ENCODE measurements at regions not wholly inside any gene's neighbourhood (a gene's known extent, or its start where the extent isn't known, plus 50 kb on each side); places are given as distances from the start of the nearest gene placed in this dataset.

- DNase-seq: no peak
Measured at GRCh38 chr4:82071951-82072350, 301.8 kb downstream of the HNRNPD start.

DNA sequence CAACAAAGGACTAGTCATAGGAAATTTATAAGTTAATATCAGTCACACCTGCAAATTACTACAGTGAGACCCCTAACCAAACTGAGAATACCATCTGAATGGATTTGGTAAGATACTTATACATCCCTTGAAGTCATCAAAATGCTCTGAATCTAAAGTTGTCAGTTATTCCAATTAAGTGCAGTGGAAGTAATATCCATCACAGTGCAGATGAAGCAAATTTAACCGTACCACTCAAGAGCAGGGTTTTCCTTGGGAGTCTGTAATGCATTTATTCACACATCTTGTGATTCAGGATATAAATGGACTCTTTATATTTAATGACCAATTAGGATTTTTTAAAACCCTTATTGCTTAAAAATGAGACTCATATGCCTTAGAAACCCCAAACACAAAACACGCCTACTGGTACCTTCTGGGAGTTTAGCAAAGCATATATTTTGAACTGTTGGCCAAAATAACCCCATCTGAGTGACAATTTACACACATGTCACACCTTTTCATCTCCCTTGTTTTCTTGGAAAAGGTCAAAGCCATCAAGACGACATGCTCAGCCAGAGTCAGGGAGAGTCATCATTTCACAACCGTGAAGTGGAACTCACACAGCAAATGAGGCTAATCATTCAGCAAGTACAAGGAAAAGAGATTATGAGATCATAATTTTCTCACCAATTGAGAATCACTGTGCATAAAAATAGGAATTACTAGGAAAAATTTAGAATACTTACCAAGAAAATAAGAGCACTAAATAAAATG lies 303.7 kb downstream of the HNRNPD start:
- no peak for DNase-seq

DNA sequence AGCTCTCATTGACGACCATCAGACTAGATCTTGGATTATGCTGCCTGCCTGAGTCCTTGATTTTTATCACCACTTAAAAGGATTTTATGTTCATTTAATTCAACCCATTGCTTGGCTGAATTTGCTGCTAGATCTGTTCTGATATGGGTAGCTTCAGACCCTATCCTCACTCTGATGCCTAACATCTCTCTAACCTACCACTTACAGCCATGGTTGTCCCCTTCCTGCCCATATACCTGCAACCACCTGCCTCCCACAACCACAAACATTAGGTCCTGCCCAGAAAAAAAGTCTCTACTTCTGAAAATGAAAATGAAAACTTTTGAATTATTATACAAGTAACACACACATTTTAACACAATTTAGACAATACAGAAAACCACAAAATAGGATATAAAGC lies 310.8 kb downstream of the HNRNPD start:
- DNase-seq: no peak

DNA sequence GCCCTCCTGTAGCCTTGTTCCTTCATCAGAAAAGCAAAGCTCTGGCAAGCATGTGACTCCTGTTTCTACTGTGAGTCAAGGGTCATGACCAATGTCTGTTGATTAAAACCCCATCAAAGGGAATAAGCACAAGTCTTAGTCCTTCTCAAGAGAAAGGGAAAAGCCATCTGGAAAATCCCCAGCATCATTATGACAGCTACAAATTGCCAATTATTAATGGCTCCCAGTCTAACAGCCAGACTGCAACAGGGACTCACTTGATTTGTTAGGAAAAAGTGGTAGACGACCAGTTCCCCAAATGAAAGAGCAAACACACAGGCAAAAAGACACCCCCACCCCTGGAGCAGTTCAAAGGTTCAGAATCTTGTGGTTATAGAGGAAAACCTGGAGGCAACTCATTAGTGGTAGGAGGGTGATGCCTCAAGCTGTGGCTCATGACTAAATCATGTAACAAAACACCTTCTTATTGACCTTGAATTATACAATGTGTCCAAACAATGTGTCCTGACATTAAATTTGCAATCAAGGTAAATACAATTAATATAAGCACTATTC lies 315.7 kb downstream of the HNRNPD start:
- DNase-seq: no peak

GRCh38 chr4:82055156-82055555 lies 318.6 kb downstream of the HNRNPD start:
- DNase-seq: no peak

- no peak for DNase-seq
Measured at GRCh38 chr4:82053396-82053795, 320.4 kb downstream of the HNRNPD start.

DNA sequence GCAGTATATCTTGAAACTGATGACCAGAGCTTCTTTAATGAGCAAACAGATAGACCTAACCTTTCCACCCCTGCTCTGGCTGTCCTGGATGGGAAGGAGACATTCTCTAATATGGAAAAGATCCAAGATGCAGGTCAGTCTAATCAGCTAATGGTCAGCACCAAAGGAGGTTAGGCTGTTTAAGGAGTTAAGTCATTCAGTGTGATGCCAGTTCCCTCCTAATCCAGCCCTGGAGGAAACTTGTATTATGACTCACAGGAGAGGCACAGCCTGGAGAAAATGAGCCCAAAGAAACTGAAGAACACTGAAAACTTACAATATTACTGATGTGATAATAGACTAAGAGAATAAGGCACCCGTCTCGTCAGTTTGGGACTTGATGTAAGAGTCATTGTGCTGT lies 323.0 kb downstream of the HNRNPD start:
- DNase-seq: no peak

DNA sequence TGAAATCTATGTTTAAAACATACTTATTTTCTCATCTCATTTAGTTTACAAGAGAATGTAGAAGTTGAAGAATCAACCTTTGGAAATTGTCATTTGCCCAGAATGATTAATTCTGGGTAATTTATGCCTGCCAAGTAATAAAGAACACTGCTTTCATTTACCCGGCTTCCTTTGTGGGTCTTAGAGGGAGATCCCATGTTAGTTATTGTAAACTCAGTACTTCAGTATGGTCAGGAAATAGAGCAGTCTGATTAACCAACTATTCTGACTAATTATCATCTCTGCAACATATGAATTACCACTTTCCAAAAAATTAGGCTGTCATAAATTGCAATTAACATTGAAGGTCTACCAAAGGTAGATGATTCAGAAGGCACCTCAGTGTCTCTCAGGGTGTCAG lies 324.5 kb downstream of the HNRNPD start:
- DNase-seq: no peak

- no peak for DNase-seq
Measured at GRCh38 chr4:82047731-82048130, 326.1 kb downstream of the HNRNPD start.

GRCh38 chr4:82046796-82047195 lies 327.0 kb downstream of the HNRNPD start:
- DNase-seq: no peak

DNA sequence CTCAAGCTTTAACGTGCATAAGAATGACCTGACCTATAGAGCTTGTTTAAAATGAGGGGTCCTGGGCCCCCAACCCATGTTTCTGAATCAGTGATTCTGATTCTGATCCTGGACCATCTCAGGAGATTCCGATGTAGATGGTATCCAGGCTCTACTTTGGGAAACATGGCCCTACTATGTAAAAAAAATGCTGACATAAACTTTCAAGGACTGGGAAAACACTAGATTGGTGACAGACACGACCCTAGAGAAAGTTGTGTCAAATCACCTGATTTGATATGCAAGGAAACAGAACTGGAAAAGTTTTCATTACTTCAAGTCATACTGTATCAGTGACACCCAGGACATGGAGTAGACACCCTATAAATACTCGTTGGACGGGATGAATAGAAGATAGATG lies 328.5 kb downstream of the HNRNPD start:
- no peak for DNase-seq

- no peak for DNase-seq
Measured at GRCh38 chr4:82044141-82044993, 329.4 kb downstream of the HNRNPD start.

GRCh38 chr4:82043809-82044137 lies 330.0 kb downstream of the HNRNPD start:
- DNase-seq: no peak

DNA sequence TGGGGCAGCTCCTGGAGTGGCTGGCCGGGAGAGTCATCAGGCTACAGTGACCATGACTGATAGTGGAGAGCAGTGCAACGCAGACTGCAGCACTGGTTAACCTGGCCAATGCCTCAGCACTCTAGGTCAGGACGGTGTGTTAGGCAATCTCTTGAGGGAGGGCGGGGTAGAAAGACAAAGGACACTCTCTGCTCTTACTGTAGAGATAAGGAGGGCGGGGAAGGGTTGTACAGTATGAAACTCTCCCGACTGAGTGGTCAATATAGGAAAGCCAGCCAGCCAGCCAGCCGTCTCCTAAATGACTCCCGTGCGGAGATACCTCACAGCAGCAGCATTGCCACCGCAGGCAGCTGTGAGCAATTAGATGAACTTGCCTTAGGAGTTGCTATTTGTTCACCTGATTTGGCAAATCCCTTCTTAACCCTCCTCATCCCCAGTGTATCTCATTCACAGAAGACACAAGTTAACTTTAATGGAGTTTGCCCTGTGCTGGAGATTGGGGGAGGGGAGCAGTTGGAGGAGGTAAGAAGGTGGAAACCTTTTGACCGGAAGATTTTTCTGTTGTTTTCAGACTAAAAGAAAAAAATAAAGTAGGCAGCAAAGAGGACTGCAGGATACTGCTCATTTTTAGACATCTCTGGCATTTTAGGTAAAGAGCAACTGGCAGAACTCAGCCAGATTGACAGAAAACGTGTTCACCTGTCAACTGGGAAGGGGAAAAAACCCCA lies 330.5 kb downstream of the HNRNPD start:
- no peak for DNase-seq

GRCh38 chr4:82042042-82042441 lies 331.7 kb downstream of the HNRNPD start:
- DNase-seq: no peak

- no peak for DNase-seq
Measured at GRCh38 chr4:82038936-82039335, 334.9 kb downstream of the HNRNPD start.

GRCh38 chr4:82036181-82036580 lies 337.6 kb downstream of the HNRNPD start:
- no peak for DNase-seq

GRCh38 chr4:82034878-82035277 lies 338.9 kb downstream of the HNRNPD start:
- DNase-seq: no peak

DNA sequence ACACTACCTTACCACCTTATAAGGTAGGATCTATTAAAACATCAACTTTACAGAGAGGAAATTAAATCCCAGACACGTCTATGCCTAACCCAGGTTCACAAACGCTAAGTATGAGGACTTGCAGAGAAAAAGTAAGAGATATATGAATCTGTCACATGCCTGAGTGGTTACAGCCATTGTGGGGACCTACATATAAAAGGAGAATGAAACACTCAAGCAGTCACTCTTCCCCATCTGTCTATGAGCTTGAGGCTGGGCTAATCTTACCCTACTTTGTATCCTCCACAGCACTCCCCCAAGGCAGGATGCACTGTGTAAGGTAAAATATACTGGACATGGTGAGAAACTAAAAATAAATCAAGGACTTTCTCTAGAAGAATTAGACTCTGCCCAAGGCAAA lies 339.9 kb downstream of the HNRNPD start:
- DNase-seq: no peak

GRCh38 chr4:82031376-82031927 lies 342.3 kb downstream of the HNRNPD start:
- DNase-seq: no peak

DNA sequence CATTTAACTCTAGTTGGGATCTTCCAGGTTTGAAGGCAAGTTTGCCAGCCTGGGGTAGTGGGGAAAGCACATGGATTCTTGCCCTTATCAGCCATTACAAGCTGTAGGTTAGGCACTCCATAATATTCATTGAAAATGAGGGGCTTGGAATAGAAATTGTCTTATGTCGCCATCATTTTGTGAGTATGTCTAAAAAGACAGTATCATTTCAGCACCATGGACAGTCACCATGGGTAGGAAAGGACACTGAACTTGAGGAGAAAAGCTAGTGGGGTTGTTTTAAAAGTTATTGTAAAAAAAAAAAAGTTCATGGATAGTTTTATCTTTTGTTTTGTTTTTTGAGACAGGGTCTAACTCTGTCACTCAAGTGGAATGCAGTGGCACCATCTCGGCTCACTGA lies 356.1 kb downstream of the HNRNPD start:
- peak; percentile 3 for DNase-seq

DNA sequence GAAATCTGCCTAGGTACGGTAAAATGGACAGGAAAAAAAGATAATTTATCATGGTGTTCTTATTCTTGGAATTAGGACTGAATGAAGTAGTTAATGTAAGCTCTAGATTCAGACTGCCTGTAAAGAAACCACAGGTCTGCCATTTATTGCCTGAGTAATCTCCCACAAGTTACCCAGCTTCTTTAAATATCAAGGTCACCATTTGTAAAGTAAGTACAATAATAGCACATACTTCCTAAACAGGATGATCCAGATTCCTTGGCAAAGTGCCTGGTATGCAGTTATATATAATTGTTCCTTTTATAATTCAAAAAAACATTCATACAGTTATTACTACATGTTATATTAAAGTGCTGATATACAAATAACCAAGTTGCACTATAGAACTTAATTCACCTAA lies 368.6 kb downstream of the HNRNPD start:
- DNase-seq: no peak

- DNase-seq: no peak
Measured at GRCh38 chr4:81997313-81997712, 376.5 kb downstream of the HNRNPD start.
